ENCODE measurements at regions not wholly inside any gene's neighbourhood (a gene's known extent, or its start where the extent isn't known, plus 50 kb on each side); places are given as distances from the start of the nearest gene placed in this dataset.
A peak's percentile ranks its signal among the peaks of the same experiment; 100 is the strongest.

GRCh38 chr7:34240417-34240816 is 335.1 kb downstream of the BMPER start:
- Mint-ChIP-seq H3K27ac (no peak overlapping the region), H3K4me3 (no peak overlapping the region), H3K27me3 (ENCODE audit: low read depth) (no peaks in the 10 kb centered on the region), H3K9me3 (no peaks in the 10 kb centered on the region), H3K4me1 (ENCODE audit: low read depth) (no peaks in the 10 kb centered on the region), H3K36me3 (ENCODE audit: low read depth) (no peaks in the 10 kb centered on the region)

- H3K27ac Mint-ChIP-seq: no peak overlapping the region
- no peak overlapping the region for H3K4me3 Mint-ChIP-seq
- no peaks in the 10 kb centered on the region for H3K27me3 Mint-ChIP-seq (ENCODE audit: low read depth)
- H3K9me3 Mint-ChIP-seq: no peaks in the 10 kb centered on the region
- no peaks in the 10 kb centered on the region for H3K36me3 Mint-ChIP-seq (ENCODE audit: low read depth)
- H3K4me1 Mint-ChIP-seq (ENCODE audit: low read depth): no peaks in the 10 kb centered on the region
These were observed 337.1 kb downstream of the BMPER start for GRCh38 chr7:34242391-34242790.

- Mint-ChIP-seq H3K27ac (no peak overlapping the region), H3K4me3 (no peak overlapping the region), H3K9me3 (no peaks in the 10 kb centered on the region), H3K36me3 (ENCODE audit: low read depth) (no peaks in the 10 kb centered on the region), H3K27me3 (ENCODE audit: low read depth) (no peaks in the 10 kb centered on the region), H3K4me1 (ENCODE audit: low read depth) (no peaks in the 10 kb centered on the region)
These were observed 339.9 kb downstream of the BMPER start for GRCh38 chr7:34245246-34245645.

- H3K4me3 Mint-ChIP-seq: no peak overlapping the region
- H3K27ac Mint-ChIP-seq: no peak overlapping the region
These were observed 342.1 kb downstream of the BMPER start for GRCh38 chr7:34247468-34247867.

GRCh38 chr7:34249192-34249591 is 343.9 kb downstream of the BMPER start:
- Mint-ChIP-seq H3K9me3 (no peaks in the 10 kb centered on the region), H3K36me3 (ENCODE audit: low read depth) (no peaks in the 10 kb centered on the region), H3K4me1 (ENCODE audit: low read depth) (no peaks in the 10 kb centered on the region), H3K27me3 (ENCODE audit: low read depth) (no peaks in the 10 kb centered on the region), H3K4me3 (no peak overlapping the region), H3K27ac (no peak overlapping the region)

More at GRCh38 chr7:34247468-34247867, 342.1 kb downstream of the BMPER start:
- H3K9me3 Mint-ChIP-seq: no peaks in the 10 kb centered on the region
- no peaks in the 10 kb centered on the region for H3K36me3 Mint-ChIP-seq (ENCODE audit: low read depth)
- no peaks in the 10 kb centered on the region for H3K4me1 Mint-ChIP-seq (ENCODE audit: low read depth)
- no peaks in the 10 kb centered on the region for H3K27me3 Mint-ChIP-seq (ENCODE audit: low read depth)

- H3K36me3 Mint-ChIP-seq (ENCODE audit: low read depth): no peaks in the 10 kb centered on the region
- peaks cover 4% of the 10 kb centered on the region for H3K9me3 Mint-ChIP-seq
- H3K4me1 Mint-ChIP-seq (ENCODE audit: low read depth): no peaks in the 10 kb centered on the region
- no peak overlapping the region for H3K27ac Mint-ChIP-seq
- H3K27me3 Mint-ChIP-seq (ENCODE audit: low read depth): no peaks in the 10 kb centered on the region
- no peak overlapping the region for H3K4me3 Mint-ChIP-seq
These were observed 354.9 kb downstream of the BMPER start for GRCh38 chr7:34260279-34260678.

- Mint-ChIP-seq H3K36me3 (ENCODE audit: low read depth) (no peaks in the 10 kb centered on the region), H3K4me1 (ENCODE audit: low read depth) (no peaks in the 10 kb centered on the region), H3K27ac (no peak overlapping the region), H3K9me3 (peaks cover 4% of the 10 kb centered on the region), H3K27me3 (ENCODE audit: low read depth) (no peaks in the 10 kb centered on the region), H3K4me3 (no peak overlapping the region)
These were observed 357.8 kb downstream of the BMPER start for GRCh38 chr7:34263168-34263567.

- Mint-ChIP-seq H3K27ac (no peak overlapping the region), H3K27me3 (ENCODE audit: low read depth) (no peaks in the 10 kb centered on the region), H3K4me1 (ENCODE audit: low read depth) (no peaks in the 10 kb centered on the region), H3K9me3 (peaks cover 6% of the 10 kb centered on the region), H3K4me3 (no peak overlapping the region), H3K36me3 (ENCODE audit: low read depth) (no peaks in the 10 kb centered on the region)
These were observed 363.7 kb downstream of the BMPER start for GRCh38 chr7:34269084-34269483.

- Mint-ChIP-seq H3K27me3 (ENCODE audit: low read depth) (no peaks in the 10 kb centered on the region), H3K9me3 (peaks cover 7% of the 10 kb centered on the region), H3K27ac (no peak overlapping the region), H3K36me3 (ENCODE audit: low read depth) (no peaks in the 10 kb centered on the region), H3K4me3 (no peak overlapping the region), H3K4me1 (ENCODE audit: low read depth) (peaks cover 7% of the 10 kb centered on the region)
These were observed 370.3 kb downstream of the BMPER start for GRCh38 chr7:34275624-34276023.

GRCh38 chr7:34277016-34277802 is 371.9 kb downstream of the BMPER start:
- no peak overlapping the region for H3K4me3 Mint-ChIP-seq
- peaks cover 7% of the 10 kb centered on the region for H3K9me3 Mint-ChIP-seq
- H3K27ac Mint-ChIP-seq: peak overlapping the region; percentile 14
- no peaks in the 10 kb centered on the region for H3K27me3 Mint-ChIP-seq (ENCODE audit: low read depth)
- H3K36me3 Mint-ChIP-seq (ENCODE audit: low read depth): no peaks in the 10 kb centered on the region
- H3K4me1 Mint-ChIP-seq (ENCODE audit: low read depth): peaks cover 7% of the 10 kb centered on the region

- Mint-ChIP-seq H3K36me3 (ENCODE audit: low read depth) (no peaks in the 10 kb centered on the region), H3K4me3 (no peak overlapping the region), H3K9me3 (peaks cover 12% of the 10 kb centered on the region), H3K27ac (no peak overlapping the region), H3K27me3 (ENCODE audit: low read depth) (no peaks in the 10 kb centered on the region), H3K4me1 (ENCODE audit: low read depth) (peaks cover 7% of the 10 kb centered on the region)
These were observed 372.5 kb downstream of the BMPER start for GRCh38 chr7:34277803-34278199.

- H3K27ac Mint-ChIP-seq: no peak overlapping the region
- H3K27me3 Mint-ChIP-seq (ENCODE audit: low read depth): no peaks in the 10 kb centered on the region
- no peak overlapping the region for H3K4me3 Mint-ChIP-seq
- peaks cover 13% of the 10 kb centered on the region for H3K9me3 Mint-ChIP-seq
- no peaks in the 10 kb centered on the region for H3K36me3 Mint-ChIP-seq (ENCODE audit: low read depth)
- H3K4me1 Mint-ChIP-seq (ENCODE audit: low read depth): peaks cover 7% of the 10 kb centered on the region
These were observed 375.9 kb downstream of the BMPER start for GRCh38 chr7:34281260-34281659.

- no peaks in the 10 kb centered on the region for H3K27me3 Mint-ChIP-seq (ENCODE audit: low read depth)
- H3K4me1 Mint-ChIP-seq (ENCODE audit: low read depth): peaks cover 5% of the 10 kb centered on the region
- no peaks in the 10 kb centered on the region for H3K36me3 Mint-ChIP-seq (ENCODE audit: low read depth)
- H3K9me3 Mint-ChIP-seq: peaks cover 10% of the 10 kb centered on the region
- no peak overlapping the region for H3K4me3 Mint-ChIP-seq
- H3K27ac Mint-ChIP-seq: no peak overlapping the region
These were observed 375.7 kb upstream of the NPSR1 start for GRCh38 chr7:34282271-34282670.

- H3K36me3 Mint-ChIP-seq (ENCODE audit: low read depth): no peaks in the 10 kb centered on the region
These were observed 361.4 kb upstream of the NPSR1 start for GRCh38 chr7:34296663-34297062.

GRCh38 chr7:34298492-34299013 is 359.5 kb upstream of the NPSR1 start:
- no peak overlapping the region for H3K27ac Mint-ChIP-seq
- H3K27me3 Mint-ChIP-seq (ENCODE audit: low read depth): no peaks in the 10 kb centered on the region
- no peaks in the 10 kb centered on the region for H3K4me1 Mint-ChIP-seq (ENCODE audit: low read depth)
- H3K4me3 Mint-ChIP-seq: no peak overlapping the region
- no peaks in the 10 kb centered on the region for H3K9me3 Mint-ChIP-seq
- no peaks in the 10 kb centered on the region for H3K36me3 Mint-ChIP-seq (ENCODE audit: low read depth)

More at GRCh38 chr7:34296663-34297062, 361.4 kb upstream of the NPSR1 start:
- no peaks in the 10 kb centered on the region for H3K27me3 Mint-ChIP-seq (ENCODE audit: low read depth)
- H3K9me3 Mint-ChIP-seq: no peaks in the 10 kb centered on the region
- no peak overlapping the region for H3K4me3 Mint-ChIP-seq
- H3K27ac Mint-ChIP-seq: no peak overlapping the region
- H3K4me1 Mint-ChIP-seq (ENCODE audit: low read depth): no peaks in the 10 kb centered on the region
